HL-60 (cell line): ENCODE measurements at regions not wholly inside any gene's neighbourhood (a gene's known extent, or its start where the extent isn't known, plus 50 kb on each side); places are given as distances from the start of the nearest gene placed in this dataset.

Experiments used
- CTCF ChIP-seq: IDR thresholded peaks from one replicate; pipeline ENCODE4 v1.5.1; 2011; ENCODE audit warnings: low read length, control low read depth, inconsistent platforms; ENCODE audit not compliant: insufficient read depth
- POLR2AphosphoS5 ChIP-seq: IDR thresholded peaks from 2 replicates; pipeline ENCODE4 v1.6.1; 2012; ENCODE audit warnings: low read depth
- REST ChIP-seq: IDR thresholded peaks from 2 replicates; pipeline ENCODE4 v1.6.1; 2012; ENCODE audit warnings: low read depth; ENCODE audit not compliant: insufficient replicate concordance

- no peak for TF ChIP-seq CTCF
- TF ChIP-seq REST = no peak
- TF ChIP-seq POLR2AphosphoS5 = no peak
Measured at GRCh38 chr6:166850677-166851076, 105.7 kb downstream of the RNASET2 start.
